Cardiac muscle cell (in vitro differentiated cells and primary cell): ENCODE measurements at regions not wholly inside any gene's neighbourhood (a gene's known extent, or its start where the extent isn't known, plus 50 kb on each side); places are given as distances from the start of the nearest gene placed in this dataset.

Experiments used
- DNase-seq, 2 donors: peaks; one replicate each; pipeline versions ENCODE4 v3.0.0 to v3.0.0-alpha.2; 2010 to 2017; ENCODE audit warnings: low read depth in 1 of 2, low spot score in 1 of 2
- H3K27ac ChIP-seq: fragments of 200-600 bp; sonication (generic); 2 replicates; pipeline ENCODE4 v1.5.1; 2016
- H3K27me3 ChIP-seq: fragments of 200-600 bp; sonication (generic); 2 replicates; pipeline ENCODE4 v1.6.0; 2016; ENCODE audit warnings: control low read depth
- H3K36me3 ChIP-seq: fragments of 200-600 bp; sonication (generic); 2 replicates; pipeline ENCODE4 v1.5.1; 2016; ENCODE audit warnings: control low read depth
- H3K4me1 ChIP-seq: fragments of 200-600 bp; sonication (generic); 2 replicates; pipeline ENCODE4 v1.8.1; 2017; ENCODE audit warnings: low read depth, mild to moderate bottlenecking, mixed run types
- H3K4me3 ChIP-seq: fragments of 200-600 bp; sonication (generic); 2 replicates; pipeline ENCODE4 v1.5.1; 2016; ENCODE audit warnings: mild to moderate bottlenecking
- H3K9me3 ChIP-seq: fragments of 200-600 bp; sonication (generic); 2 replicates; pipeline ENCODE4 v1.5.1; 2017; ENCODE audit warnings: low read depth, mild to moderate bottlenecking, control low read depth
- TF ChIP-seq, protein P1 (sequence below): IDR thresholded peaks from 2 replicates; pipeline ENCODE4 v1.5.1; 2012; ENCODE audit warnings: low read depth, mild to moderate bottlenecking, low read length

GRCh38 chr4:127238956-127239475, 393.7 kb upstream of the INTU start:
- Histone ChIP-seq H3K27me3 (no peaks in the 10 kb centered on the region), H3K36me3 (no peaks in the 10 kb centered on the region), H3K4me1 (no peaks in the 10 kb centered on the region), H3K9me3 (no peaks in the 10 kb centered on the region), H3K4me3 (no peak overlapping the region), H3K27ac (no peak overlapping the region)
- TF ChIP-seq, protein P1, sequence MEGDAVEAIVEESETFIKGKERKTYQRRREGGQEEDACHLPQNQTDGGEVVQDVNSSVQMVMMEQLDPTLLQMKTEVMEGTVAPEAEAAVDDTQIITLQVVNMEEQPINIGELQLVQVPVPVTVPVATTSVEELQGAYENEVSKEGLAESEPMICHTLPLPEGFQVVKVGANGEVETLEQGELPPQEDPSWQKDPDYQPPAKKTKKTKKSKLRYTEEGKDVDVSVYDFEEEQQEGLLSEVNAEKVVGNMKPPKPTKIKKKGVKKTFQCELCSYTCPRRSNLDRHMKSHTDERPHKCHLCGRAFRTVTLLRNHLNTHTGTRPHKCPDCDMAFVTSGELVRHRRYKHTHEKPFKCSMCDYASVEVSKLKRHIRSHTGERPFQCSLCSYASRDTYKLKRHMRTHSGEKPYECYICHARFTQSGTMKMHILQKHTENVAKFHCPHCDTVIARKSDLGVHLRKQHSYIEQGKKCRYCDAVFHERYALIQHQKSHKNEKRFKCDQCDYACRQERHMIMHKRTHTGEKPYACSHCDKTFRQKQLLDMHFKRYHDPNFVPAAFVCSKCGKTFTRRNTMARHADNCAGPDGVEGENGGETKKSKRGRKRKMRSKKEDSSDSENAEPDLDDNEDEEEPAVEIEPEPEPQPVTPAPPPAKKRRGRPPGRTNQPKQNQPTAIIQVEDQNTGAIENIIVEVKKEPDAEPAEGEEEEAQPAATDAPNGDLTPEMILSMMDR: no peak
- DNase-seq: no peak

DNA sequence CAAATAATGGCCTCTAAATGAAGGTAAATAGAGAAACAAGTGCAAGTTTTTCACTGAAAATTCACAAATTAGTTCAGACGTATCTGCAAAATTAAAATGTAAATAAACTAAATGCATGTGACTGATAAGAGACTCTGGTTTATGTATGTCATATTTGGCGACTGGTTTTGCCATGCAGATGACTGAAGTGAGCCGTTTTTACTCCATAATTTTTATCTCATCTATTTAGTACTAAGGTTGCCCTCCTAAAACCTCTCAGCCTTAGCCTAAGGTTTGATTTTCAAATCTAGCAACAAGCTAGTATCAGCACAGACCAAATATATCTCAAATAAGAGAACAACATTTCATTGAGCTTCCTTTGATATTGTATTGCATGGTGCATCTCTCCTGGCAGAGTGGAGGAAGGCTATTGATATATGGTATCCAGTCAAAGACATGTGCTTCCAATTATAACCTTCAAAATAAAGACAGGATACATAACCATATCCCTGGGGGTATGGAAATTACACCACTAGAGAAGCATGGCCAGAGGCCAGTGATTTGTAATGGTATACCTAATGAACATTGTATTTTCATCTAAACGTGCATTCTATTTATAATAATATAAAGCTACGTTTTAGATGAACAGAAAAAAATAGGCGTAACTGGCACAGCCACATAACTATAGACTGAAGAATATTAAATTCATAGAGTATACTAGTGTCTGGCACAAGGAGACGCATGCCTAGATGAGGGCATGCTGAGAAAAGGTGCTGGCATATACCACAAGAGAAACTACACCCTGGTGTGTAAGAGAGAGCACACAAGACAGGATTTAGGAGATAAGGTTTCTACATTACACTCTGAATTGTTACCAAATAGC, 392.6 kb upstream of the INTU start:
- Histone ChIP-seq H3K36me3 (no peaks in the 10 kb centered on the region), H3K4me3 (no peak overlapping the region), H3K27ac (no peak overlapping the region), H3K9me3 (no peaks in the 10 kb centered on the region), H3K27me3 (no peaks in the 10 kb centered on the region), H3K4me1 (no peaks in the 10 kb centered on the region)
- DNase-seq: no peak
- TF ChIP-seq, protein P1: no peak

- Histone ChIP-seq H3K27me3 (no peaks in the 10 kb centered on the region), H3K36me3 (no peaks in the 10 kb centered on the region), H3K27ac (no peak overlapping the region), H3K9me3 (no peaks in the 10 kb centered on the region), H3K4me3 (no peak overlapping the region), H3K4me1 (no peaks in the 10 kb centered on the region)
- TF ChIP-seq, protein P1: no peak
- no peak for DNase-seq
Observed at GRCh38 chr4:127240764-127241105, 392.0 kb upstream of the INTU start.

DNA sequence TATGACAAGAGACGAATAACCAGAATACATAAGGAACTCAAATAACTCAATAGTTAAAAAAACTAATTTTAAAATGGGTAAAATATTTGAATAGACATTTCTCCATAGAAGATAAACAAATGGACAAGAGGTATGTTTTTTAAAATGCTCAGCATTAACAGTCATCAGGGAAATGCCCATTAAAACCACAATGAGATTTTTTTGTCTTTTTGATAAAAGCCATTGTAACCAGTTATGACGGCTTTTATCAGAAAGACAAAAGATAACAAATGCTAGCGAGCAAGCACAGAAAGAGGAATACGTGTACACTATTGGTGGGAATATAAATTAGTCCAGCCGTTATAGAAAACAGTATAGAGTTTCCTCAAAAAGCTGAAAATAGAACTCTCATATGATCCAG, 388.2 kb upstream of the INTU start:
- Histone ChIP-seq H3K4me1 (no peaks in the 10 kb centered on the region), H3K36me3 (no peaks in the 10 kb centered on the region), H3K4me3 (no peak overlapping the region), H3K9me3 (no peaks in the 10 kb centered on the region), H3K27ac (no peak overlapping the region), H3K27me3 (no peaks in the 10 kb centered on the region)
- TF ChIP-seq, protein P1: no peak
- DNase-seq: peak in 1 of 2 donors; percentile 15

DNA sequence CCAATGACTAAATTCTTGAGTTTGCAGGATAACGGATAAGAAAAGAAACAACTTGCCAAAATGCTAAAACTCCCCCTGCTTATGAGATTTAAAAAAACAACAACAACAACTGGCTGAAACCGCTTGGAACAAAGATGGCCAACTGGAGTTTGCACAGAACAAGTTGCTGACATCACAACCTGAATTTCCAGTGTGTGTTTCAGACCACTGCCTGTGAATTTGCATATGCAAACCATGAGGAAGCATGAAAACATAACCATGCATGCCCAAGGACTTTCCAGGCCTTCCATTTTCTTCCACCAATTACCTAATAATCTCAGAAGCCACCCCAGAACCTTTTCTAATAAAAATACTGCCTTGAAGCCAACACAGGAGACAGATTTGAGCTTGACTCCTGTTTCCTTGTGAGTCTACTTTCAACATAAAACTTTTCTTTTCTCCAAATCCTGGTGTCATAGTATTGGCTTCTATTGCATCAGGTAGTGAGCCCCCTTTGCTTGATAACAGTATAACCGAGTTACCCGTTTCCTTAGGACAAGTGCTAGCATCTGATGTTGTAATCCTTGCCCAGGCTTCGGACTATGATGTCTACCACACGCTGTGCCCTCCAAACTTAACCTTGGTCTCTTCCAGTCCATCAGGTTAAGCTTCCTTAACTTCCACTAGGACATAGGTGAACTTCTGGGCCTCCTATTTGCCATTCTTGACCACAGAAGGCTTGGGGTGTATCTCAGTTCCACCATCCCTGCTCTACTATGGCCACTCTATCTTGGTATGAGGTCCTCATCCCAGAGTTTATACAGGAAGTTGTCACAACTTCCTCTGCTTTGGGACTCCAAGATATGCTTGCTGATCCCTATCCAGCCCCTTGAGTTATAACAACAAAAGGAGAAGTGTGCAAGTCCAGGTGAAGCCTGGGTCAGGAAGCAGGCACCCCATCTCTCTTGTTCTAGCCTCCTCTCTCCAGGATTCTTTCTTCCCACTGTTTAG, 385.5 kb upstream of the INTU start:
- DNase-seq: no peak
- Histone ChIP-seq H3K36me3 (no peaks in the 10 kb centered on the region), H3K27ac (no peak overlapping the region), H3K4me1 (no peaks in the 10 kb centered on the region), H3K9me3 (no peaks in the 10 kb centered on the region), H3K4me3 (no peak overlapping the region), H3K27me3 (no peaks in the 10 kb centered on the region)
- TF ChIP-seq, protein P1: no peak
